Natural killer cell (primary cell): ENCODE measurements at regions not wholly inside any gene's neighbourhood (a gene's known extent, or its start where the extent isn't known, plus 50 kb on each side); places are given as distances from the start of the nearest gene placed in this dataset.

Source experiments
- ATAC-seq, 3 donors: fragments of 150-1000 bp in 2 of 3; fragments of 200-7000 bp in 1 of 3; cut with Tn5 transposase; 1 replicate in 1 of 3; 2 replicates in 2 of 3; pipeline ENCODE4 v1.10.0; 2021; ENCODE audit warnings: mild to moderate bottlenecking in 2 of 3, moderate library complexity in 2 of 3
- DNase-seq, 2 donors: peaks; one replicate each; pipeline versions ENCODE4 v3.0.0 to v3.0.0-alpha.2; 2013 to 2021; ENCODE audit warnings: mixed read lengths in 1 of 2
- H3K27ac ChIP-seq: one replicate; pipeline ENCODE4 v1.5.1; 2013; ENCODE audit warnings: mild to moderate bottlenecking, low read length
- H3K27me3 ChIP-seq: one replicate; pipeline ENCODE4 v1.6.1; 2013; ENCODE audit warnings: low read length; ENCODE audit not compliant: control insufficient read depth, insufficient read depth
- H3K36me3 ChIP-seq: one replicate; pipeline ENCODE4 v1.6.1; 2013; ENCODE audit warnings: low read length; ENCODE audit not compliant: control insufficient read depth, insufficient read depth
- H3K4me1 ChIP-seq: one replicate; pipeline ENCODE4 v1.6.1; 2013; ENCODE audit warnings: low read length; ENCODE audit not compliant: control insufficient read depth, insufficient read depth
- H3K4me3 ChIP-seq: one replicate; pipeline ENCODE4 v1.5.1; 2013; ENCODE audit warnings: low read length
- H3K9me3 ChIP-seq: one replicate; pipeline ENCODE4 v1.6.1; 2013; ENCODE audit warnings: low read length; ENCODE audit not compliant: control insufficient read depth, insufficient read depth
- H3K27ac Mint-ChIP-seq, 2 donors: one replicate each; pipeline ENCODE4 v1.8.0; 2022; ENCODE audit warnings: mild to moderate bottlenecking in 2 of 2, mixed read lengths in 2 of 2, moderate library complexity in 1 of 2
- H3K27me3 Mint-ChIP-seq, 2 donors: one replicate each; pipeline ENCODE4 v1.8.0; 2022; ENCODE audit warnings: low read depth in 2 of 2, mixed read lengths in 2 of 2
- H3K36me3 Mint-ChIP-seq: one replicate; pipeline ENCODE4 v1.8.0; 2022; ENCODE audit warnings: mixed read lengths
- H3K4me1 Mint-ChIP-seq, 2 donors: one replicate each; pipeline ENCODE4 v1.8.0; 2022; ENCODE audit warnings: mixed read lengths in 2 of 2
- H3K4me3 Mint-ChIP-seq: one replicate; pipeline ENCODE4 v1.8.0; 2022; ENCODE audit warnings: mild to moderate bottlenecking, moderate library complexity, mixed read lengths
- H3K9me3 Mint-ChIP-seq, 2 donors: one replicate each; pipeline ENCODE4 v1.8.0; 2022; ENCODE audit warnings: mixed read lengths in 2 of 2
- CTCF ChIP-seq: fragments of 200-600 bp; IDR thresholded peaks from one replicate; pipeline ENCODE4 v1.8.0; 2022; ENCODE audit warnings: antibody characterized with exemption
- WGBS: methylation state at CpG from one replicate; pipeline ENCODE4 v1.1.7; 2013; ENCODE audit warnings: missing lambda C conversion rate; ENCODE audit not compliant: insufficient coverage; 5-methylcytosine and 5-hydroxymethylcytosine counted together
- intact Hi-C: fragments of 100-400 bp; cut with micrococcal nuclease; formaldehyde crosslinking; loops from one replicate; pipeline ENCODE4 v1.14.2; 2022

DNA sequence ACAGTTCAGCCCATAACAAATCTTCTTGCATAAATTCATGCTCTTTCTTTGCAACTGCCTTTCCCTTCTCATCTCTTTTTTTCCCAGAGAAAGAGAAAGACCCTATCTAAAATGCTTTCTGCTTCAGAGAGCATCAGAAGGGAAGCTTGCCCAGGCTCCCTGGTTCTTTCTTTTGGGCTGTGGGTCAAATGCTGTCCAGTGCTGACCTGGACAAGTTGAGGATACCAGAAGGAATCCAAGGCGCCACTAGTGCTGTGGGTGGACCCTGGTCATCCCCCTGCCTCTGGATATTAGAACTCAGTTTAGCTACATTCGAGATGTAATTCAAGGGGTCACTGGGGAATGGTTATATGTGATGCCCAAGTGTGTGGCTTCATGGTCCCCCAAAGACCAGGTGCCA lies 411.6 kb downstream of the RPS24 start:
- H3K27me3 ChIP-seq: no peaks in the 10 kb centered on the region
- no peaks in the 10 kb centered on the region for H3K36me3 ChIP-seq
- Mint-ChIP-seq H3K9me3 (no peaks in the 10 kb centered on the region), H3K4me3 (no peak overlapping the region), H3K27ac (no peak overlapping the region), H3K4me1 (peaks cover 0 to 4% of the 10 kb centered on the region in 2 donors), H3K27me3 (peaks cover 5 to 16% of the 10 kb centered on the region in 2 donors), H3K36me3 (no peaks in the 10 kb centered on the region)
- no peak for TF ChIP-seq CTCF
- no peak overlapping the region for H3K27ac ChIP-seq
- intact Hi-C loops: no loop called here
- no peaks in the 10 kb centered on the region for H3K9me3 ChIP-seq
- DNase-seq: no peak
- WGBS: 81% methylated on average over 2 of the region's 2 CpGs
- ATAC-seq: no peak
- H3K4me1 ChIP-seq: no peaks in the 10 kb centered on the region
- no peak overlapping the region for H3K4me3 ChIP-seq

- H3K27ac ChIP-seq: no peak overlapping the region
- TF ChIP-seq CTCF: no peak
- H3K27me3 ChIP-seq: no peaks in the 10 kb centered on the region
- Mint-ChIP-seq H3K27me3 (peaks cover 8 to 24% of the 10 kb centered on the region in 2 donors), H3K4me1 (peaks cover 0 to 4% of the 10 kb centered on the region in 2 donors), H3K4me3 (no peak overlapping the region), H3K36me3 (no peaks in the 10 kb centered on the region), H3K9me3 (no peaks in the 10 kb centered on the region), H3K27ac (no peak overlapping the region)
- H3K36me3 ChIP-seq: no peaks in the 10 kb centered on the region
- H3K9me3 ChIP-seq: no peaks in the 10 kb centered on the region
- WGBS: 86% methylated on average over 4 of the region's 4 CpGs
- no peak overlapping the region for H3K4me3 ChIP-seq
- H3K4me1 ChIP-seq: no peaks in the 10 kb centered on the region
- intact Hi-C loops: no loop called here
- no peak for ATAC-seq
- DNase-seq: no peak
Measured at GRCh38 chr10:78448470-78448869, 414.8 kb downstream of the RPS24 start.

DNA sequence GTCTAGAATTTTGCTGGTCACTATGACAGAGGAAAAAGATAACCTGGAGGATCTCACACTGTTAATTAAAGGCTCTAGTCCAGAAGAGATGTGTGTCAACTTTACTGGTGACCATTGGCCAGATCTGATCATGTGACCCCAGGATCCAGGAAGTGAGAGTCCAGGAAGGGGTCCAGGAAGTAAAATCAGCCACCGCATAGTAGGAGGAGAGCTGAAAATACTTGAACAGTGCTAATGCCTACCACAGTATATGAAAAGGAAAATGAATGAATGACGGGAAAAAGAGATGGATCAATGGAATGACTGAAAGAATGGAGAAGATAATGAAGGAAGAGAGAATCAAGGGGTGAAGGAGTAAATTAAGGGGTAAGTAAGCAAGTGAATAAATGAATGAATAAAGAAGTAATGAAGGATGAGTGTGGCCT lies 415.3 kb downstream of the RPS24 start:
- DNase-seq (no peak), ATAC-seq (no peak)
- intact Hi-C loops: no loop called here
- peaks cover 8 to 24% of the 10 kb centered on the region in 2 donors for H3K27me3 Mint-ChIP-seq
- H3K27ac Mint-ChIP-seq: no peak overlapping the region
- Histone ChIP-seq H3K27ac (no peak overlapping the region), H3K4me3 (no peak overlapping the region), H3K36me3 (no peaks in the 10 kb centered on the region), H3K27me3 (no peaks in the 10 kb centered on the region), H3K4me1 (no peaks in the 10 kb centered on the region), H3K9me3 (no peaks in the 10 kb centered on the region)
- H3K36me3 Mint-ChIP-seq: no peaks in the 10 kb centered on the region
- H3K4me3 Mint-ChIP-seq: no peak overlapping the region
- 91% methylated on average over 2 of the region's 2 CpGs for WGBS
- no peaks in the 10 kb centered on the region for H3K9me3 Mint-ChIP-seq
- TF ChIP-seq CTCF: no peak
- H3K4me1 Mint-ChIP-seq: peaks cover 0 to 4% of the 10 kb centered on the region in 2 donors

- H3K4me3 ChIP-seq: no peak overlapping the region
- H3K4me1 ChIP-seq: no peaks in the 10 kb centered on the region
- WGBS: 84% methylated on average over 3 of the region's 4 CpGs
- H3K27me3 Mint-ChIP-seq: peaks cover 8 to 24% of the 10 kb centered on the region in 2 donors
- H3K9me3 ChIP-seq: no peaks in the 10 kb centered on the region
- H3K27me3 ChIP-seq: no peaks in the 10 kb centered on the region
- DNase-seq (no peak), ATAC-seq (no peak)
- peaks cover 0 to 4% of the 10 kb centered on the region in 2 donors for H3K4me1 Mint-ChIP-seq
- no peaks in the 10 kb centered on the region for H3K36me3 Mint-ChIP-seq
- no peaks in the 10 kb centered on the region for H3K36me3 ChIP-seq
- H3K27ac ChIP-seq: no peak overlapping the region
- no peaks in the 10 kb centered on the region for H3K9me3 Mint-ChIP-seq
- no peak overlapping the region for H3K4me3 Mint-ChIP-seq
- no peak for TF ChIP-seq CTCF
- intact Hi-C loops: no loop called here
- H3K27ac Mint-ChIP-seq: no peak overlapping the region
Measured at GRCh38 chr10:78449554-78449953, 415.9 kb downstream of the RPS24 start.
